Fibroblast of the aortic adventitia (primary cell): ENCODE measurements at regions not wholly inside any gene's neighbourhood (a gene's known extent, or its start where the extent isn't known, plus 50 kb on each side); places are given as distances from the start of the nearest gene placed in this dataset.

ENCODE experiments used
- DNase-seq: peaks from one replicate; pipeline ENCODE4 v3.0.0-alpha.2; 2010; ENCODE audit warnings: low read depth
- H3K4me3 ChIP-seq: 2 replicates; pipeline ENCODE4 v1.5.1; 2011; ENCODE audit warnings: low read depth, mild to moderate bottlenecking, control low read depth, low read length, moderate library complexity
- CTCF ChIP-seq: IDR thresholded peaks from 2 replicates; pipeline ENCODE4 v1.5.1; 2011; ENCODE audit warnings: mild to moderate bottlenecking, low read length, control low read depth, inconsistent platforms; ENCODE audit not compliant: insufficient read depth

- DNase-seq: no peak
- TF ChIP-seq CTCF: no peak
Observed at GRCh38 chr6:50600280-50600679, 113.0 kb upstream of the TFAP2D start.

GRCh38 chr6:50602292-50602691 is 111.0 kb upstream of the TFAP2D start:
- H3K4me3 ChIP-seq: no peak overlapping the region
- peak; percentile 60 for TF ChIP-seq CTCF
- peak; percentile 35 for DNase-seq

More at GRCh38 chr6:50600280-50600679, 113.0 kb upstream of the TFAP2D start:
- H3K4me3 ChIP-seq: no peak overlapping the region

DNA sequence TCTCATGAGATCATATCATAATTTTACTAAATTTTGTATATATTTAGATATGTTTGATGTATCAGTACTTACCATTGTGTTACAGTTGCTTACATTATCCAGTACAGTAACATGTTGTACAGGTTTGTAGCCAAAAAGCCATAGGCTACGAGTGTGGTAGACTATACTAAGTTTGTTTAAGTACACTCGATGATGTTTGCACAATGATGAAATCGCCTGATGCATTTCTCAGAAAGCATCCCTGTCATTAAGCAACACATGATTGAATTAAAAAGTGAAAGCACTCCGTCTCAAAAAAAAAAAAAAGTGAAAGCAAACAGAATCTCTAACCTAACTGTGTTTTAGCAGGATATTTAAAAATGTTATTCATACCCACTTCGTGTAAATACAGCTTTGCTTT is 104.9 kb upstream of the TFAP2D start:
- no peak for TF ChIP-seq CTCF
- DNase-seq: no peak
- no peak overlapping the region for H3K4me3 ChIP-seq

DNA sequence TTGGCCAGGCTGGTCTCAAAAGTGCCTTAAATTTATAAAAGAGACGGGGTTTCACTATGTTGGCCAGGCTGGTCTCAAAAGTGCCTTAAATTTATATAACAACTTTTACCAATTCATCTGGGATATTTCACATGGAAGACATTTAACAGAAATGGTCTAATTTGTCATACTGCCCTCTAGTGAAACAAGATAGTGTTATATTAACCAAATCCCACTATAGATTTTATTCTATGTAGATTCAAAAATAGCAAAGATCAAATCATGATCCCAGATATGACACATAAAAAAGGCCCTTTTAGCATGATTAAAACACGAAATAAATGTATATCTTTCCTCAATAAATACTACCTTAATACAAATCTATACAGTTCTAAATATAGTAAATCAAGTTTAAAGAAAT is 102.8 kb upstream of the TFAP2D start:
- DNase-seq: no peak
- no peak for TF ChIP-seq CTCF

DNA sequence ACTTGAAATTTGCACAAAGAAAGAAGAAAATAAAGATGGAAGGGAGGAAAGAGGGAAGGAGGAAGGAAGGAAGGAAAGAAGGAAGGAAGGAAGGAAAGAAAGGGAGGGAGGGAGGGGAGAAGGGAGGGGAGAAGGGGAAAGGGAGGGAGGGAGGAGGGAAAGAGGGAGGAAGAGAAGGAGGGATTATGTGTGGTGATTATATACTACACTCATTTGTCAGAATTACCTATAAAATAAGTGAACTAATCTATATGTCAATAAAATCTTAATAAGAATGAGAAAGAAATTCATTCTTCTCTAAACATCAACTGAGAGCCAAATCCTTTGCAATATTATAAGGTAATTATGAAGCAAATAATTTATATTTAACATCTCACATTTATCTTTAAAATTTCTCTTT is 77.9 kb upstream of the TFAP2D start:
- no peak for DNase-seq
- H3K4me3 ChIP-seq: no peak overlapping the region
- no peak for TF ChIP-seq CTCF

More for the DNA sequence above, 102.8 kb upstream of the TFAP2D start:
- no peak overlapping the region for H3K4me3 ChIP-seq

DNA sequence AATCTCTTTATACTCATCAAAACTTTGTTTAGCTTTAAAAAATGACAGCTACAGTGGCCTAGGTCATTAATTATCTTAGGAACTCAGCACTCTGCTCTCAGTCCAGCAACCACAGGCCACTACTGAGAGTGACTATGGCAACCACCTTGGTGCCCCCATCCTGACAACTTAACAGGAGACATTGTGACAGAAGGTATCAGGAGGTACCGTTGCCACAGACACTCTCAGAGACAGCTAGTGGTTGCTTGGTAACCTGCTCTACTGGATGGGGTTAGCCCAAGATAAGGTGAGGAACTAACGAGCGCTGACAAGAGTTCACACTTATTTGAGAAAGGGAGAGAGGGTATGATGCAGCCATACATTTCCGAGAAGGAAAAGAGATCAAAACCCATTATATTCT is 76.1 kb upstream of the TFAP2D start:
- no peak for DNase-seq
- no peak for TF ChIP-seq CTCF
- H3K4me3 ChIP-seq: no peak overlapping the region

- H3K4me3 ChIP-seq: no peak overlapping the region
- TF ChIP-seq CTCF: no peak
- DNase-seq: no peak
Observed at GRCh38 chr6:50649086-50649485, 64.2 kb upstream of the TFAP2D start.
